K562 (cell line): ENCODE measurements at regions not wholly inside any gene's neighbourhood (a gene's known extent, or its start where the extent isn't known, plus 50 kb on each side); places are given as distances from the start of the nearest gene placed in this dataset.

Source experiments
- ATAC-seq: fragments of 200-7000 bp; cut with Tn5 transposase; 3 replicates; pipeline ENCODE4 v1.9.1; 2020; ENCODE audit warnings: moderate library complexity
- BruUV-seq: library from RNA; stranded (reverse); fragments of 400-500 nt; replicated peaks from 2 replicates; lab custom pipeline; 2021; lab: Mats Ljungman, UMichigan
- CTCF ChIA-PET: fragments of 300-600 bp; formaldehyde crosslinking; extraction: SDS; loops from one replicate; lab custom pipeline; 2021; ENCODE audit warnings: low intra/inter-chr PET ratio; lab: Yijun Ruan, JAX
- POLR2A ChIA-PET: fragments of 300-600, 350-650 bp; sonication (Branson Sonifier 250); formaldehyde crosslinking; extraction: SDS; loops from one replicate; lab custom pipeline; 2021; ENCODE audit warnings: antibody characterized with exemption, inconsistent platforms; lab: Yijun Ruan, JAX
- DNase-seq, 4 experiments: peaks; one replicate each; pipeline versions ENCODE4 v3.0.0 to v3.0.0-alpha.2; 2011 to 2018; ENCODE audit warnings: low spot score in 3 of 4, mixed read lengths in 3 of 4; ENCODE audit errors: extremely low read depth in 1 of 4
- FAIRE-seq: peaks from 2 replicates; lab custom pipeline; 2011; peaks lifted over from hg19 to GRCh38; lab: Jason Lieb, UNC
- H2AFZ ChIP-seq: 2 replicates; pipeline ENCODE4 v1.6.0; 2011; ENCODE audit warnings: low read depth, low read length, control low read depth, inconsistent platforms
- H3K27ac ChIP-seq: fragments of 200-600 bp; 3 replicates; pipeline ENCODE4 v1.8.0; 2011; ENCODE audit warnings: low read depth, mild to moderate bottlenecking, control low read depth, inconsistent platforms, low read length, moderate library complexity, mixed read lengths; ENCODE audit errors: extremely low read depth
- H3K27me3 ChIP-seq, 2 experiments: fragments of 300-600 bp in 1 of 2; 2 replicates in 1 of 2; 3 replicates in 1 of 2; pipeline versions ENCODE4 v1.6.0 to v1.8.0; 2011; ENCODE audit warnings: inconsistent platforms in 2 of 2, low read length in 2 of 2, mild to moderate bottlenecking in 1 of 2, mixed read lengths in 1 of 2, moderate library complexity in 1 of 2; ENCODE audit not compliant: control insufficient read depth in 2 of 2, insufficient read depth in 2 of 2
- H3K36me3 ChIP-seq: fragments of 300-600 bp; 3 replicates; pipeline ENCODE4 v1.8.0; 2011; ENCODE audit warnings: mild to moderate bottlenecking, low read length, inconsistent platforms; ENCODE audit not compliant: control insufficient read depth, insufficient read depth
- H3K4me1 ChIP-seq, 2 experiments: fragments of 200-600 bp in 1 of 2; replicated peaks in 1 of 2; 2 replicates in 1 of 2; 3 replicates in 1 of 2; pipeline versions ENCODE4 v1.5.1 to v1.8.0; 2011; ENCODE audit warnings: inconsistent platforms in 2 of 2, low read length in 2 of 2, mild to moderate bottlenecking in 1 of 2, mixed read lengths in 1 of 2, moderate library complexity in 1 of 2; ENCODE audit not compliant: control insufficient read depth in 2 of 2, insufficient read depth in 2 of 2
- H3K4me2 ChIP-seq: 2 replicates; pipeline ENCODE4 v1.6.1; 2011; ENCODE audit warnings: low read length, control low read depth, inconsistent platforms, mixed read lengths; ENCODE audit not compliant: insufficient read depth
- H3K4me3 ChIP-seq: fragments of 200-600 bp; sonication (generic), shearing (Covaris generic); 2 replicates; pipeline ENCODE4 v1.5.1; 2016; ENCODE audit warnings: control low read depth, inconsistent platforms
- H3K79me2 ChIP-seq: fragments of 200-600 bp; 3 replicates; pipeline ENCODE4 v1.8.0; 2011; ENCODE audit warnings: low read length, inconsistent platforms; ENCODE audit not compliant: control insufficient read depth, insufficient read depth
- H3K9ac ChIP-seq, 2 experiments: 2 replicates each; pipeline versions ENCODE4 v1.6.0 to v1.6.1; 2011; ENCODE audit warnings: low read depth in 2 of 2, low read length in 2 of 2, control low read depth in 1 of 2, inconsistent platforms in 1 of 2, mild to moderate bottlenecking in 1 of 2, mixed read lengths in 1 of 2; ENCODE audit not compliant: insufficient read depth in 1 of 2
- H3K9me1 ChIP-seq: one replicate; pipeline ENCODE4 v1.6.0; 2011; ENCODE audit warnings: inconsistent platforms, mild to moderate bottlenecking, low read length, moderate library complexity; ENCODE audit not compliant: control insufficient read depth, insufficient read depth
- H3K9me3 ChIP-seq: replicated peaks from 2 replicates; pipeline ENCODE4 v1.5.1; 2011; ENCODE audit warnings: low read depth, low read length, inconsistent platforms; ENCODE audit not compliant: control insufficient read depth, insufficient read depth
- H4K20me1 ChIP-seq: replicated peaks from 2 replicates; pipeline ENCODE4 v1.6.1; 2011; ENCODE audit warnings: low read length, inconsistent platforms, mixed read lengths; ENCODE audit not compliant: control insufficient read depth, insufficient read depth
- E2F3 ChIP-seq: fragments of 250-450 bp; sonication (Bioruptor Pico); IDR thresholded peaks from 2 replicates; pipeline ENCODE4 v1.4.0; 2020; ENCODE audit warnings: mild to moderate bottlenecking
- ESRRA ChIP-seq: fragments of 450-650 bp; IDR thresholded peaks from 2 replicates; pipeline ENCODE4 v1.6.1; 2014; ENCODE audit warnings: low read depth, mild to moderate bottlenecking, moderate library complexity, borderline replicate concordance
- KAT7 ChIP-seq: sonication (generic); formaldehyde crosslinking; IDR thresholded peaks from 2 replicates; pipeline ENCODE4 v1.8.0; 2022; ENCODE audit warnings: missing genetic modification reagents, mild to moderate bottlenecking, borderline replicate concordance
- MECOM ChIP-seq: fragments of 250-450 bp; sonication (Bioruptor Pico); IDR thresholded peaks from 2 replicates; pipeline ENCODE4 v1.8.0; 2022; ENCODE audit warnings: inconsistent platforms
- NFE2L1 ChIP-seq: fragments of 450-650 bp; IDR thresholded peaks from 2 replicates; pipeline ENCODE4 v1.6.1; 2016; ENCODE audit warnings: missing genetic modification characterization, low read depth, mild to moderate bottlenecking, missing compliant biosample characterization, moderate library complexity, borderline replicate concordance
- RAD21 ChIP-seq, 2 experiments: fragments of 250-450 bp in 1 of 2; fragments of 450-650 bp in 1 of 2; sonication (Bioruptor Pico) in 1 of 2; formaldehyde crosslinking in 1 of 2; IDR thresholded peaks in 1 of 2; conservative IDR thresholded peaks in 1 of 2; 2 replicates each; pipeline versions ENCODE4 v1.4.0 to v1.8.0; 2020 to 2022; ENCODE audit warnings: mild to moderate bottlenecking in 2 of 2, moderate library complexity in 1 of 2
- SRSF3 ChIP-seq: fragments of 200-400 bp; formaldehyde crosslinking; IDR thresholded peaks from 2 replicates; pipeline ENCODE4 v1.6.1; 2016; ENCODE audit warnings: mild to moderate bottlenecking, low read length, moderate library complexity; ENCODE audit not compliant: insufficient read depth
- ZNF184 ChIP-seq: sonication (generic); formaldehyde crosslinking; IDR thresholded peaks from 2 replicates; pipeline ENCODE4 v1.5.0; 2020; ENCODE audit warnings: missing genetic modification reagents
- ZNF239 ChIP-seq: fragments of 250-450 bp; sonication (Bioruptor Pico); IDR thresholded peaks from 2 replicates; pipeline ENCODE4 v1.4.0; 2020; ENCODE audit warnings: mild to moderate bottlenecking
- ZNF24 ChIP-seq: fragments of 450-650 bp; IDR thresholded peaks from 2 replicates; pipeline ENCODE4 v1.6.1; 2016
- ZNF444 ChIP-seq: fragments of 250-450 bp; sonication (Bioruptor Pico); IDR thresholded peaks from 2 replicates; pipeline ENCODE4 v1.4.0; 2020; ENCODE audit warnings: mild to moderate bottlenecking, moderate library complexity
- ZNF586 ChIP-seq: fragments of 450-650 bp; formaldehyde crosslinking; conservative IDR thresholded peaks from 2 replicates; pipeline ENCODE4 v1.4.0; 2020; ENCODE audit warnings: mild to moderate bottlenecking, moderate library complexity
- ZNF766 ChIP-seq: fragments of 200-800 bp; sonication (Bioruptor generic); conservative IDR thresholded peaks from 2 replicates; pipeline ENCODE4 v1.6.1; 2016; ENCODE audit warnings: missing genetic modification characterization, missing compliant biosample characterization
- WGBS: fragments of 100-300 bp; shearing (Covaris generic); methylation state at CpG from one replicate; pipeline ENCODE4 v1.1.6; 2016; ENCODE audit warnings: low coverage, mixed read lengths; ENCODE audit not compliant: insufficient coverage; ENCODE audit errors: missing lambda C conversion rate; 5-methylcytosine and 5-hydroxymethylcytosine counted together
- in situ Hi-C: fragments of 300-500 bp; cut with MboI; formaldehyde crosslinking; loops from 4 replicates; pipeline ENCODE4 v1.15.0; 2018; ENCODE audit warnings: inconsistent platforms, mixed read lengths
- intact Hi-C: fragments of 100-400 bp; cut with micrococcal nuclease; formaldehyde crosslinking; loops from 2 replicates; pipeline ENCODE4 v1.14.2; 2022

DNA sequence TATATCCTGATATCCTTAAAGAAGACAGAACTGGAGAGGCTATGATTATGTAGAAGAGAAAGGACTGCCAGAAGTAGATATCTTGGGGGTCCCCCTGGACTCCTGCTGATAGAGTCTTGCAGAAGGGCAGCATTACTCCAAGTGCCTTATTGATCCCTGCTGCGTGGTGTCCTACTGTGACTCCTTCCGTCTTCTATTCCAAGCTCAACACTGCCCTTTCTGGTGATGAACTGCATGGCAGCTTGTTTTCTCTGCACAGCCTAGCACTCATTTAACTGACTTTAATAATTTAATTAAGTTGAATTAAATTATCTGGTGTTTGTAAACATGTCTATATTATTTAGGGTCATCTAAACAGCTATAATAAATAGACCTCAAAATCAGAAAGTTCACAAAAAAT is 194.1 kb upstream of the DSEL start:
- CTCF ChIA-PET = no interaction called here
- no peaks in the 10 kb centered on the region for H3K36me3 ChIP-seq
- no peaks in the 10 kb centered on the region for H3K9me1 ChIP-seq
- WGBS = 0% methylated on average over 2 of the region's 2 CpGs
- no peak for ATAC-seq
- H3K4me2 ChIP-seq = no peak overlapping the region
- intact Hi-C loops = no loop called here
- H3K9me3 ChIP-seq = no peaks in the 10 kb centered on the region
- TF ChIP-seq ZNF766 (CRISPR knock-in tag) (no peak), RAD21 (CRISPR knock-in tag; conservative IDR thresholded peaks at IDR 0.05 in 1 of 2, IDR thresholded peaks at IDR 0.05 in 1 of 2) (no peak), ESRRA (no peak), NFE2L1 (tag) (no peak), SRSF3 (no peak), ZNF444 (CRISPR knock-in tag) (no peak), KAT7 (no peak), ZNF586 (CRISPR knock-in tag) (no peak), ZNF184 (no peak), ZNF239 (no peak), E2F3 (CRISPR knock-in tag) (no peak), ZNF24 (no peak), MECOM (CRISPR knock-in tag) (no peak)
- TF ChIP-seq, all 486 proteins: peak for 0
- Histone ChIP-seq H3K27ac (no peak overlapping the region), H3K4me1 (no peaks in the 10 kb centered on the region), H2AFZ (no peak overlapping the region), H4K20me1 (no peaks in the 10 kb centered on the region), H3K9ac (no peak overlapping the region), H3K27me3 (no peaks in the 10 kb centered on the region), H3K79me2 (no peaks in the 10 kb centered on the region), H3K4me3 (no peak overlapping the region)
- DNase-seq (no peak), FAIRE-seq (no peak)
- in situ Hi-C loops = no loop called here
- POLR2A ChIA-PET = no interaction called here
- no TSS peak for BruUV-seq
